ENCODE measurements at regions not wholly inside any gene's neighbourhood (a gene's known extent, or its start where the extent isn't known, plus 50 kb on each side); places are given as distances from the start of the nearest gene placed in this dataset.

- Histone ChIP-seq H3K9me3 (ENCODE audit: control insufficient read depth, low read depth, low read length) (no peaks in the 10 kb centered on the region), H3T11ph (ENCODE audit: low read length) (no peak overlapping the region)
- WGBS (ENCODE audit: extremely low coverage, insufficient read length, low lambda C conversion rate) = no CpG with 5 or more reads among the region's 4 CpGs
Observed at GRCh38 chr11:95512177-95512576, 277.4 kb downstream of the FAM76B start.

More at GRCh38 chr11:95512177-95512576, 277.4 kb downstream of the FAM76B start:
- no peak overlapping the region for H3K27ac ChIP-seq (ENCODE audit: insufficient read length, low read depth, low read length)
- no peaks in the 10 kb centered on the region for H3K4me1 ChIP-seq (ENCODE audit: insufficient read depth, low read length)
- no peak overlapping the region for H3K4me3 Mint-ChIP-seq
- no peak overlapping the region for H3K23ac ChIP-seq (ENCODE audit: insufficient read length, low read depth, low read length)
- no peak overlapping the region for H3K56ac ChIP-seq (ENCODE audit: insufficient read length, low read depth, low read length)
- no peaks in the 10 kb centered on the region for H3K36me3 Mint-ChIP-seq (ENCODE audit: insufficient read depth in 1 of 3, low read depth in 3 of 3)
- H3K27ac Mint-ChIP-seq = no peak overlapping the region
- H3K4ac ChIP-seq (ENCODE audit: low read depth, low read length) = no peak overlapping the region
- no peak overlapping the region for H2AFZ ChIP-seq (ENCODE audit: low read length)
- no peak overlapping the region for H4K5ac ChIP-seq (ENCODE audit: insufficient read length, low read depth, low read length)
- H2AK5ac ChIP-seq (ENCODE audit: insufficient read length, low read length) = no peak overlapping the region
- H3K4me2 ChIP-seq (ENCODE audit: insufficient read depth, insufficient read length, low read length) = no peak overlapping the region
- peaks cover 2% of the 10 kb centered on the region; the same call in 1 of the 2 replicates for H3K27me3 Mint-ChIP-seq (ENCODE audit: low read depth)
- no peak overlapping the region for H4K91ac ChIP-seq (ENCODE audit: insufficient read length, low read depth, low read length)
- H3K79me1 ChIP-seq (ENCODE audit: insufficient read depth, low read depth, low read length, poor library complexity, severe bottlenecking) = no peaks in the 10 kb centered on the region
- H2BK15ac ChIP-seq (ENCODE audit: low read depth, low read length) = no peak overlapping the region
- H3K4me1 Mint-ChIP-seq = peaks cover 10 to 20% of the 10 kb centered on the region in 2 experiments
- H3K27me3 ChIP-seq (ENCODE audit: insufficient read depth, low read length) = no peaks in the 10 kb centered on the region
- H3K23me2 ChIP-seq (ENCODE audit: insufficient read length, low read depth, low read length, poor library complexity, severe bottlenecking) = no peaks in the 10 kb centered on the region
- DNase-seq = no peak
- H4K20me1 ChIP-seq (ENCODE audit: control insufficient read depth, insufficient read depth, insufficient read length) = no peaks in the 10 kb centered on the region
- H3K18ac ChIP-seq (ENCODE audit: insufficient read length, low read depth, low read length) = no peak overlapping the region
- H2BK20ac ChIP-seq (ENCODE audit: low read depth, low read length, poor library complexity, severe bottlenecking) = no peak overlapping the region
- no peaks in the 10 kb centered on the region for H3K79me2 ChIP-seq (ENCODE audit: insufficient read depth, low read length)
- no peak overlapping the region for H2BK5ac ChIP-seq (ENCODE audit: insufficient read length, low read length)
- H3K9ac ChIP-seq (ENCODE audit: extremely low read depth, insufficient read length, low read length) = no peak overlapping the region
- no peak overlapping the region for H4K8ac ChIP-seq (replicated peaks; ENCODE audit: insufficient read length, low read depth, low read length)
- H2BK120ac ChIP-seq (ENCODE audit: low read depth, low read length, poor library complexity, severe bottlenecking) = no peak overlapping the region
- TF ChIP-seq, protein P1, sequence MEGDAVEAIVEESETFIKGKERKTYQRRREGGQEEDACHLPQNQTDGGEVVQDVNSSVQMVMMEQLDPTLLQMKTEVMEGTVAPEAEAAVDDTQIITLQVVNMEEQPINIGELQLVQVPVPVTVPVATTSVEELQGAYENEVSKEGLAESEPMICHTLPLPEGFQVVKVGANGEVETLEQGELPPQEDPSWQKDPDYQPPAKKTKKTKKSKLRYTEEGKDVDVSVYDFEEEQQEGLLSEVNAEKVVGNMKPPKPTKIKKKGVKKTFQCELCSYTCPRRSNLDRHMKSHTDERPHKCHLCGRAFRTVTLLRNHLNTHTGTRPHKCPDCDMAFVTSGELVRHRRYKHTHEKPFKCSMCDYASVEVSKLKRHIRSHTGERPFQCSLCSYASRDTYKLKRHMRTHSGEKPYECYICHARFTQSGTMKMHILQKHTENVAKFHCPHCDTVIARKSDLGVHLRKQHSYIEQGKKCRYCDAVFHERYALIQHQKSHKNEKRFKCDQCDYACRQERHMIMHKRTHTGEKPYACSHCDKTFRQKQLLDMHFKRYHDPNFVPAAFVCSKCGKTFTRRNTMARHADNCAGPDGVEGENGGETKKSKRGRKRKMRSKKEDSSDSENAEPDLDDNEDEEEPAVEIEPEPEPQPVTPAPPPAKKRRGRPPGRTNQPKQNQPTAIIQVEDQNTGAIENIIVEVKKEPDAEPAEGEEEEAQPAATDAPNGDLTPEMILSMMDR (conservative IDR thresholded peaks at IDR 0.05) = no peak
- H2BK12ac ChIP-seq (ENCODE audit: insufficient read length, low read depth, low read length) = no peak overlapping the region
- no peaks in the 10 kb centered on the region for H3K9me3 Mint-ChIP-seq
- H3K14ac ChIP-seq (ENCODE audit: insufficient read depth, low read length) = no peak overlapping the region
